ENCODE measurements at regions not wholly inside any gene's neighbourhood (a gene's known extent, or its start where the extent isn't known, plus 50 kb on each side); places are given as distances from the start of the nearest gene placed in this dataset.

DNA sequence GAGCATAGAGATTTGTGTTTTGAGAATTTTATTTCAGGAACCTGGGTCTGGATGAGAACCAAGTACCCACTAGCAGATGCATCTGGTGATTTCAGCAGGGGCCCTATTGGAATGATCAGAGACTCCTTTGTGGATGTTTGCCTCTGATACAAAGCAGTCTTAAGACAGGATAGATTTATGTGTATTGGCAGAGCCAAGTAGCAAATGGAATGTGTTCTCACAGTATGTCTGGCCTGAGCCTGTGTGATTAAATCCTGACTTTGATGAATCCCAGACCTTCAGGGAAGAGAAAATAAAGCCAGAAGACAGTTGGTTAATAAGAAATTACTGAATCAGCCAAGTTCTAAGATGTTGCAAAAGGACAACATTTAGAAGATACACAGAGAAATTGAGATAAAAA is 755.5 kb upstream of the SEMA6D start:
- TF ChIP-seq YY1 (IDR thresholded peaks at IDR 0.05; ENCODE audit: low read depth) (no peak), TAF1 (IDR thresholded peaks at IDR 0.05; ENCODE audit: low read depth) (no peak), EP300 (IDR thresholded peaks at IDR 0.05; ENCODE audit: borderline replicate concordance) (no peak), FOXM1 (IDR thresholded peaks at IDR 0.05; ENCODE audit: borderline replicate concordance, low read depth) (no peak), TCF12 (IDR thresholded peaks at IDR 0.05; ENCODE audit: low read depth) (no peak)
- TF ChIP-seq, protein P1, sequence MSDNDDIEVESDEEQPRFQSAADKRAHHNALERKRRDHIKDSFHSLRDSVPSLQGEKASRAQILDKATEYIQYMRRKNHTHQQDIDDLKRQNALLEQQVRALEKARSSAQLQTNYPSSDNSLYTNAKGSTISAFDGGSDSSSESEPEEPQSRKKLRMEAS (IDR thresholded peaks at IDR 0.05), result no peak
- TF ChIP-seq, protein P2, sequence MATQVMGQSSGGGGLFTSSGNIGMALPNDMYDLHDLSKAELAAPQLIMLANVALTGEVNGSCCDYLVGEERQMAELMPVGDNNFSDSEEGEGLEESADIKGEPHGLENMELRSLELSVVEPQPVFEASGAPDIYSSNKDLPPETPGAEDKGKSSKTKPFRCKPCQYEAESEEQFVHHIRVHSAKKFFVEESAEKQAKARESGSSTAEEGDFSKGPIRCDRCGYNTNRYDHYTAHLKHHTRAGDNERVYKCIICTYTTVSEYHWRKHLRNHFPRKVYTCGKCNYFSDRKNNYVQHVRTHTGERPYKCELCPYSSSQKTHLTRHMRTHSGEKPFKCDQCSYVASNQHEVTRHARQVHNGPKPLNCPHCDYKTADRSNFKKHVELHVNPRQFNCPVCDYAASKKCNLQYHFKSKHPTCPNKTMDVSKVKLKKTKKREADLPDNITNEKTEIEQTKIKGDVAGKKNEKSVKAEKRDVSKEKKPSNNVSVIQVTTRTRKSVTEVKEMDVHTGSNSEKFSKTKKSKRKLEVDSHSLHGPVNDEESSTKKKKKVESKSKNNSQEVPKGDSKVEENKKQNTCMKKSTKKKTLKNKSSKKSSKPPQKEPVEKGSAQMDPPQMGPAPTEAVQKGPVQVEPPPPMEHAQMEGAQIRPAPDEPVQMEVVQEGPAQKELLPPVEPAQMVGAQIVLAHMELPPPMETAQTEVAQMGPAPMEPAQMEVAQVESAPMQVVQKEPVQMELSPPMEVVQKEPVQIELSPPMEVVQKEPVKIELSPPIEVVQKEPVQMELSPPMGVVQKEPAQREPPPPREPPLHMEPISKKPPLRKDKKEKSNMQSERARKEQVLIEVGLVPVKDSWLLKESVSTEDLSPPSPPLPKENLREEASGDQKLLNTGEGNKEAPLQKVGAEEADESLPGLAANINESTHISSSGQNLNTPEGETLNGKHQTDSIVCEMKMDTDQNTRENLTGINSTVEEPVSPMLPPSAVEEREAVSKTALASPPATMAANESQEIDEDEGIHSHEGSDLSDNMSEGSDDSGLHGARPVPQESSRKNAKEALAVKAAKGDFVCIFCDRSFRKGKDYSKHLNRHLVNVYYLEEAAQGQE (IDR thresholded peaks at IDR 0.05; ENCODE audit: low read depth), result no peak
- TF ChIP-seq, protein P3, sequence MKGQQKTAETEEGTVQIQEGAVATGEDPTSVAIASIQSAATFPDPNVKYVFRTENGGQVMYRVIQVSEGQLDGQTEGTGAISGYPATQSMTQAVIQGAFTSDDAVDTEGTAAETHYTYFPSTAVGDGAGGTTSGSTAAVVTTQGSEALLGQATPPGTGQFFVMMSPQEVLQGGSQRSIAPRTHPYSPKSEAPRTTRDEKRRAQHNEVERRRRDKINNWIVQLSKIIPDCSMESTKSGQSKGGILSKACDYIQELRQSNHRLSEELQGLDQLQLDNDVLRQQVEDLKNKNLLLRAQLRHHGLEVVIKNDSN (IDR thresholded peaks at IDR 0.05), result no peak
